ENCODE measurements at regions not wholly inside any gene's neighbourhood (a gene's known extent, or its start where the extent isn't known, plus 50 kb on each side); places are given as distances from the start of the nearest gene placed in this dataset.

DNA sequence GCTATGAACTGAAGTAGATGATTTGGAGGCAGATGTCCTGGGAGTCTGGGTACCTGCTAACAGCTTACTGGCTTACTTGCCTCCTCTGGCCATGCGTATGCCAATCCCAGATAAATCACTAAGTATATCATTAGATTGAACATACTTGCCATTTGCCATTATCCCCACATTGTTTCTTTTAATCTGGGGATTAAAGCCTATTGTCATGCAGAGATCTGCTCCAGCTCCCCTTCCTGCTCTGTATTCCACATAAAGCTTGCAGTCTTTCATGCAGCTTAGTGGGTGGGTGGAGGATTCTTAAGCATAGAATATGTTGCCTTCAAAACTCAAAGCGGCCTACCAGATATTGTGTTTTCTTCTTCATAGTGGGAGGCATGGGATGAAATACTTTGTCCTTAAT is 311.8 kb upstream of the MMADHC start:
- intact Hi-C loops (cut with micrococcal nuclease), result no loop called here
- Histone ChIP-seq H3K27ac (ENCODE audit: insufficient read depth, low read depth, low read length) (no peak overlapping the region), H3K4me3 (replicated peaks in 1 of 3; ENCODE audit: insufficient read depth in 1 of 3, low read depth in 1 of 3, low read length in 3 of 3) (no peak overlapping the region), H3K79me2 (ENCODE audit: control insufficient read depth, insufficient read depth, low read length) (no peaks in the 10 kb centered on the region), H4K20me1 (replicated peaks; ENCODE audit: control insufficient read depth, extremely low read depth, insufficient read depth, low read length) (no peaks in the 10 kb centered on the region), H3K4me2 (ENCODE audit: insufficient read depth, low read length) (no peak overlapping the region), H3K4me1 (ENCODE audit: control insufficient read depth, extremely low read depth, insufficient read depth, low read length) (no peaks in the 10 kb centered on the region), H3K9me3 (replicated peaks; ENCODE audit: control insufficient read depth, insufficient read depth, low read length) (no peaks in the 10 kb centered on the region), H2AFZ (ENCODE audit: low read depth, low read length) (no peak overlapping the region), H3K9ac (replicated peaks; ENCODE audit: extremely low read depth, insufficient read depth, low read length) (no peak overlapping the region), H3K36me3 (ENCODE audit: control insufficient read depth in 2 of 2, extremely low read depth in 1 of 2, insufficient read depth in 2 of 2, low read length in 2 of 2) (no peaks in the 10 kb centered on the region), H3K27me3 (ENCODE audit: control insufficient read depth in 2 of 2, insufficient read depth in 2 of 2, low read length in 2 of 2) (no peaks in the 10 kb centered on the region), H3K9me1 (replicated peaks; ENCODE audit: control insufficient read depth, extremely low read depth, insufficient read depth, low read length) (no peaks in the 10 kb centered on the region)
- no peak for DNase-seq (ENCODE audit: low read depth, low spot score)
- dilution Hi-C loops (cut with MboI; ENCODE audit: extremely low pct_ligation_motif_present, low sequenced_read_pairs), result no loop called here
- ChIA-PET POLR2A (no interaction called here), CTCF (interaction anchor here (1.1 to 1.3 kb wide), 2 partner anchors 40 to 198 kb away, joined by 3 to 4 read pairs; no protein-coding TSS in a partner anchor)
- TF ChIP-seq FOS (IDR thresholded peaks at IDR 0.05; ENCODE audit: borderline replicate concordance, insufficient read depth, low read length) (no peak), JUN (IDR thresholded peaks at IDR 0.05; ENCODE audit: borderline replicate concordance, insufficient read depth, insufficient read length, low read depth) (no peak), MAX (IDR thresholded peaks at IDR 0.05; ENCODE audit: insufficient read depth, insufficient read length) (no peak), POLR2A (IDR thresholded peaks at IDR 0.05; ENCODE audit: low read depth, low read length) (no peak), POLR2AphosphoS5 (IDR thresholded peaks at IDR 0.05; ENCODE audit: insufficient read depth, low read depth, low read length) (no peak), EZH2 (IDR thresholded peaks at IDR 0.05; ENCODE audit: borderline replicate concordance, low read depth, low read length, severe bottlenecking) (no peak), MYC (IDR thresholded peaks at IDR 0.05; ENCODE audit: low read depth, low read length) (no peak), GATA2 (IDR thresholded peaks at IDR 0.05; ENCODE audit: insufficient read depth, insufficient read length, low read depth, low read length) (no peak)
- TF ChIP-seq, protein P1, sequence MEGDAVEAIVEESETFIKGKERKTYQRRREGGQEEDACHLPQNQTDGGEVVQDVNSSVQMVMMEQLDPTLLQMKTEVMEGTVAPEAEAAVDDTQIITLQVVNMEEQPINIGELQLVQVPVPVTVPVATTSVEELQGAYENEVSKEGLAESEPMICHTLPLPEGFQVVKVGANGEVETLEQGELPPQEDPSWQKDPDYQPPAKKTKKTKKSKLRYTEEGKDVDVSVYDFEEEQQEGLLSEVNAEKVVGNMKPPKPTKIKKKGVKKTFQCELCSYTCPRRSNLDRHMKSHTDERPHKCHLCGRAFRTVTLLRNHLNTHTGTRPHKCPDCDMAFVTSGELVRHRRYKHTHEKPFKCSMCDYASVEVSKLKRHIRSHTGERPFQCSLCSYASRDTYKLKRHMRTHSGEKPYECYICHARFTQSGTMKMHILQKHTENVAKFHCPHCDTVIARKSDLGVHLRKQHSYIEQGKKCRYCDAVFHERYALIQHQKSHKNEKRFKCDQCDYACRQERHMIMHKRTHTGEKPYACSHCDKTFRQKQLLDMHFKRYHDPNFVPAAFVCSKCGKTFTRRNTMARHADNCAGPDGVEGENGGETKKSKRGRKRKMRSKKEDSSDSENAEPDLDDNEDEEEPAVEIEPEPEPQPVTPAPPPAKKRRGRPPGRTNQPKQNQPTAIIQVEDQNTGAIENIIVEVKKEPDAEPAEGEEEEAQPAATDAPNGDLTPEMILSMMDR (IDR thresholded peaks at IDR 0.05; ENCODE audit: extremely low read depth in 1 of 2, insufficient read depth in 1 of 2, low read depth in 1 of 2, low read length in 2 of 2), result no peak
- BruUV-seq (replicated peaks), result no TSS peak
- no peak for FAIRE-seq
